ENCODE measurements at regions not wholly inside any gene's neighbourhood (a gene's known extent, or its start where the extent isn't known, plus 50 kb on each side); places are given as distances from the start of the nearest gene placed in this dataset.

GRCh38 chr3:40736943-40737342 lies 212.2 kb downstream of the ZNF621 start:
- TF ChIP-seq CTCF (IDR thresholded peaks at IDR 0.05; ENCODE audit: control insufficient read depth, extremely low read depth, insufficient read depth) = no peak
- H3K4me3 ChIP-seq (ENCODE audit: low read depth, low read length) = no peak overlapping the region

GRCh38 chr3:40737343-40737742 lies 212.6 kb downstream of the ZNF621 start:
- no peak for DNase-seq (ENCODE audit: low read depth)
- TF ChIP-seq CTCF (IDR thresholded peaks at IDR 0.05; ENCODE audit: control insufficient read depth, extremely low read depth, insufficient read depth) = no peak
- H3K4me3 ChIP-seq (ENCODE audit: low read depth, low read length) = no peak overlapping the region

More at GRCh38 chr3:40736943-40737342, 212.2 kb downstream of the ZNF621 start:
- no peak for DNase-seq (ENCODE audit: low read depth)

- H3K4me3 ChIP-seq (ENCODE audit: low read depth, low read length) = no peak overlapping the region
- no peak for DNase-seq (ENCODE audit: low read depth)
- no peak for TF ChIP-seq CTCF (IDR thresholded peaks at IDR 0.05; ENCODE audit: control insufficient read depth, extremely low read depth, insufficient read depth)
These were observed 215.2 kb downstream of the ZNF621 start for GRCh38 chr3:40739971-40740370.

- peak; percentile 15 for DNase-seq (ENCODE audit: low read depth)
- no peak overlapping the region for H3K4me3 ChIP-seq (ENCODE audit: low read depth, low read length)
- no peak for TF ChIP-seq CTCF (IDR thresholded peaks at IDR 0.05; ENCODE audit: control insufficient read depth, extremely low read depth, insufficient read depth)
These were observed 217.0 kb downstream of the ZNF621 start for GRCh38 chr3:40741729-40742128.

- TF ChIP-seq CTCF (IDR thresholded peaks at IDR 0.05; ENCODE audit: control insufficient read depth, extremely low read depth, insufficient read depth) = no peak
- H3K4me3 ChIP-seq (ENCODE audit: low read depth, low read length) = no peak overlapping the region
- DNase-seq (ENCODE audit: low read depth) = no peak
These were observed 220.8 kb downstream of the ZNF621 start for GRCh38 chr3:40745381-40746106.

- no peak for DNase-seq (ENCODE audit: low read depth)
- TF ChIP-seq CTCF (IDR thresholded peaks at IDR 0.05; ENCODE audit: control insufficient read depth, extremely low read depth, insufficient read depth) = no peak
- H3K4me3 ChIP-seq (ENCODE audit: low read depth, low read length) = no peak overlapping the region
These were observed 226.9 kb downstream of the ZNF621 start for GRCh38 chr3:40751666-40752065.

GRCh38 chr3:40752492-40752891 lies 227.7 kb downstream of the ZNF621 start:
- no peak overlapping the region for H3K4me3 ChIP-seq (ENCODE audit: low read depth, low read length)
- DNase-seq (ENCODE audit: low read depth) = no peak
- TF ChIP-seq CTCF (IDR thresholded peaks at IDR 0.05; ENCODE audit: control insufficient read depth, extremely low read depth, insufficient read depth) = no peak
